DOHH2 (cell line): ENCODE measurements at regions not wholly inside any gene's neighbourhood (a gene's known extent, or its start where the extent isn't known, plus 50 kb on each side); places are given as distances from the start of the nearest gene placed in this dataset.

Experiments used
- H3F3A ChIP-seq: fragments of 200-600 bp; sonication (generic), shearing (Covaris generic); 2 replicates; pipeline ENCODE4 v1.6.0; 2016; ENCODE audit warnings: antibody characterized with exemption, mild to moderate bottlenecking; ENCODE audit not compliant: control insufficient read depth, insufficient read depth
- H3K27ac ChIP-seq: fragments of 200-600 bp; sonication (generic); 2 replicates; pipeline ENCODE4 v1.5.1; 2014; ENCODE audit warnings: low read depth, mild to moderate bottlenecking, low read length, moderate library complexity
- H3K27me3 ChIP-seq: fragments of 200-600 bp; sonication (generic); 2 replicates; pipeline ENCODE4 v1.6.1; 2014; ENCODE audit warnings: mild to moderate bottlenecking, low read length, mixed read lengths; ENCODE audit not compliant: control insufficient read depth
- H3K36me3 ChIP-seq: fragments of 200-600 bp; sonication (generic); 2 replicates; pipeline ENCODE4 v1.6.1; 2014; ENCODE audit warnings: mild to moderate bottlenecking, low read length, moderate library complexity, mixed read lengths; ENCODE audit not compliant: control insufficient read depth
- H3K4me1 ChIP-seq: fragments of 200-600 bp; sonication (generic); 2 replicates; pipeline ENCODE4 v1.6.1; 2014; ENCODE audit warnings: mild to moderate bottlenecking, low read length, mixed read lengths; ENCODE audit not compliant: control insufficient read depth
- H3K4me2 ChIP-seq: fragments of 200-600 bp; sonication (generic); 2 replicates; pipeline ENCODE4 v1.6.0; 2014; ENCODE audit warnings: mild to moderate bottlenecking, low read length, moderate library complexity
- H3K4me3 ChIP-seq: fragments of 200-600 bp; sonication (generic); 2 replicates; pipeline ENCODE4 v1.5.1; 2014; ENCODE audit warnings: mild to moderate bottlenecking, low read length, mixed read lengths
- H3K79me2 ChIP-seq: fragments of 200-600 bp; sonication (generic); 2 replicates; pipeline ENCODE4 v1.6.1; 2014; ENCODE audit warnings: mild to moderate bottlenecking, low read length, mixed read lengths; ENCODE audit not compliant: control insufficient read depth
- H3K9me2 ChIP-seq: fragments of 200-600 bp; sonication (generic); replicated peaks from 2 replicates; pipeline ENCODE4 v1.6.1; 2014; ENCODE audit warnings: mild to moderate bottlenecking, low read length, mixed read lengths; ENCODE audit not compliant: control insufficient read depth
- H3K9me3 ChIP-seq: fragments of 200-600 bp; sonication (generic); 2 replicates; pipeline ENCODE4 v1.6.1; 2014; ENCODE audit warnings: antibody characterized with exemption, low read length, mixed read lengths; ENCODE audit not compliant: control insufficient read depth, insufficient read depth
- H4K20me1 ChIP-seq: fragments of 200-600 bp; sonication (generic); 2 replicates; pipeline ENCODE4 v1.6.0; 2014; ENCODE audit warnings: low read depth, mild to moderate bottlenecking, antibody characterized with exemption, low read length, moderate library complexity; ENCODE audit not compliant: control insufficient read depth, insufficient read depth
- EZH2phosphoT487 ChIP-seq: fragments of 200-600 bp; sonication (generic); IDR thresholded peaks from 2 replicates; pipeline ENCODE4 v1.6.1; 2017; ENCODE audit warnings: borderline replicate concordance, mild to moderate bottlenecking, antibody characterized with exemption, low read length, moderate library complexity, mixed read lengths
- TF ChIP-seq, protein P1 (sequence below): fragments of 200-600 bp; sonication (generic); IDR thresholded peaks from one replicate; pipeline ENCODE4 v1.5.1; 2014; ENCODE audit warnings: antibody characterized with exemption, mild to moderate bottlenecking, low read depth, low read length; ENCODE audit not compliant: poor library complexity, severe bottlenecking

- Histone ChIP-seq H3K4me2 (no peak overlapping the region), H3K27ac (no peak overlapping the region)
- TF ChIP-seq, protein P1, sequence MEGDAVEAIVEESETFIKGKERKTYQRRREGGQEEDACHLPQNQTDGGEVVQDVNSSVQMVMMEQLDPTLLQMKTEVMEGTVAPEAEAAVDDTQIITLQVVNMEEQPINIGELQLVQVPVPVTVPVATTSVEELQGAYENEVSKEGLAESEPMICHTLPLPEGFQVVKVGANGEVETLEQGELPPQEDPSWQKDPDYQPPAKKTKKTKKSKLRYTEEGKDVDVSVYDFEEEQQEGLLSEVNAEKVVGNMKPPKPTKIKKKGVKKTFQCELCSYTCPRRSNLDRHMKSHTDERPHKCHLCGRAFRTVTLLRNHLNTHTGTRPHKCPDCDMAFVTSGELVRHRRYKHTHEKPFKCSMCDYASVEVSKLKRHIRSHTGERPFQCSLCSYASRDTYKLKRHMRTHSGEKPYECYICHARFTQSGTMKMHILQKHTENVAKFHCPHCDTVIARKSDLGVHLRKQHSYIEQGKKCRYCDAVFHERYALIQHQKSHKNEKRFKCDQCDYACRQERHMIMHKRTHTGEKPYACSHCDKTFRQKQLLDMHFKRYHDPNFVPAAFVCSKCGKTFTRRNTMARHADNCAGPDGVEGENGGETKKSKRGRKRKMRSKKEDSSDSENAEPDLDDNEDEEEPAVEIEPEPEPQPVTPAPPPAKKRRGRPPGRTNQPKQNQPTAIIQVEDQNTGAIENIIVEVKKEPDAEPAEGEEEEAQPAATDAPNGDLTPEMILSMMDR: no peak
- TF ChIP-seq EZH2phosphoT487: no peak
These were observed 174.8 kb downstream of the GPR37 start for GRCh38 chr7:124590814-124591213.

GRCh38 chr7:124577256-124577655 is 188.3 kb downstream of the GPR37 start:
- H4K20me1 ChIP-seq: no peaks in the 10 kb centered on the region
- no peaks in the 10 kb centered on the region for H3K79me2 ChIP-seq
- no peak overlapping the region for H3K4me2 ChIP-seq
- no peak overlapping the region for H3K27ac ChIP-seq
- no peak overlapping the region for H3K4me3 ChIP-seq
- TF ChIP-seq, protein P1: no peak
- TF ChIP-seq EZH2phosphoT487: no peak
- no peaks in the 10 kb centered on the region for H3K4me1 ChIP-seq
- H3F3A ChIP-seq: no peaks in the 10 kb centered on the region
- no peaks in the 10 kb centered on the region for H3K36me3 ChIP-seq
- H3K9me3 ChIP-seq: no peaks in the 10 kb centered on the region
- no peaks in the 10 kb centered on the region for H3K27me3 ChIP-seq
- no peaks in the 10 kb centered on the region for H3K9me2 ChIP-seq

More at GRCh38 chr7:124590814-124591213, 174.8 kb downstream of the GPR37 start:
- H3K27me3 ChIP-seq: no peaks in the 10 kb centered on the region
- H3K9me3 ChIP-seq: peaks cover 5% of the 10 kb centered on the region; the same call in 1 of the 2 replicates
- H3K36me3 ChIP-seq: no peaks in the 10 kb centered on the region
- H3K79me2 ChIP-seq: no peaks in the 10 kb centered on the region
- no peaks in the 10 kb centered on the region for H4K20me1 ChIP-seq
- H3K4me1 ChIP-seq: no peaks in the 10 kb centered on the region
- no peak overlapping the region for H3K4me3 ChIP-seq
- H3K9me2 ChIP-seq: no peaks in the 10 kb centered on the region
- no peaks in the 10 kb centered on the region for H3F3A ChIP-seq

DNA sequence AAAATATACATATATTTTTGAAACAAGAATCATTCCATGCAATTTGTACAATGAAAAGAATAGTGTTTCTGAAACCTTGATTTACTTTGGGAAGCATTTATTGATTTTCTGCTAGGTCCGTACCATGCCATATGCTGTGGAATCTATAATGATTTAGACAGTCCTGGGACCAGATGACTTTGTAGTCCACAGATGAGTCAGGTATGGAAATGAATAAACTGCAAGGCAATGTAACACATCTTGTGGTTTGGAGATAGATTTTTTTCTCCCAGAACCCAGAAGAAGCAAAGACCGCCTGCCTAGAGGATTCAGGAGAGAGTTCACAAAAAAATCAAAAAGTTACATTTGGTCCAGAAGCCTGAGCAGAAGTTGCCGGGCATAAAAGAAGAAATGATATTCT is 190.4 kb downstream of the GPR37 start:
- H3K4me1 ChIP-seq: no peaks in the 10 kb centered on the region
- H3K27ac ChIP-seq: no peak overlapping the region
- no peaks in the 10 kb centered on the region for H3K9me3 ChIP-seq
- no peaks in the 10 kb centered on the region for H3K27me3 ChIP-seq
- no peaks in the 10 kb centered on the region for H3F3A ChIP-seq
- H3K4me3 ChIP-seq: no peak overlapping the region
- no peak for TF ChIP-seq EZH2phosphoT487
- TF ChIP-seq, protein P1: no peak
- no peaks in the 10 kb centered on the region for H4K20me1 ChIP-seq
- H3K9me2 ChIP-seq: no peaks in the 10 kb centered on the region
- H3K79me2 ChIP-seq: no peaks in the 10 kb centered on the region
- no peaks in the 10 kb centered on the region for H3K36me3 ChIP-seq
- no peak overlapping the region for H3K4me2 ChIP-seq

- Histone ChIP-seq H3K36me3 (no peaks in the 10 kb centered on the region), H3K4me2 (no peak overlapping the region), H4K20me1 (no peaks in the 10 kb centered on the region), H3F3A (no peaks in the 10 kb centered on the region), H3K9me2 (no peaks in the 10 kb centered on the region), H3K9me3 (no peaks in the 10 kb centered on the region), H3K27ac (no peak overlapping the region), H3K79me2 (no peaks in the 10 kb centered on the region), H3K27me3 (no peaks in the 10 kb centered on the region), H3K4me1 (no peaks in the 10 kb centered on the region), H3K4me3 (no peak overlapping the region)
- TF ChIP-seq, protein P1: no peak
- TF ChIP-seq EZH2phosphoT487: no peak
These were observed 195.0 kb downstream of the GPR37 start for GRCh38 chr7:124570558-124570957.
